Lower lobe of right lung (tissue), 2 donors: ENCODE measurements at regions not wholly inside any gene's neighbourhood (a gene's known extent, or its start where the extent isn't known, plus 50 kb on each side); places are given as distances from the start of the nearest gene placed in this dataset.
"Not testable (repeated sequence)": the region's sequence is repeated elsewhere in the genome, so short reads cannot be mapped to it uniquely, and the experiment has no call there.

Experiments used
- ATAC-seq, 2 donors: fragments of 200-7000 bp; cut with Tn5 transposase; one replicate each; pipeline ENCODE4 v1.9.1; 2020 to 2022; ENCODE audit warnings: mild to moderate bottlenecking in 2 of 2, moderate library complexity in 2 of 2
- DNase-seq: peaks from one replicate; pipeline ENCODE4 v3.0.0-alpha.2; 2020
- H3K27ac ChIP-seq: fragments of 200-600 bp; one replicate; pipeline ENCODE4 v1.8.0; 2022
- H3K27me3 ChIP-seq: fragments of 200-600 bp; one replicate; pipeline ENCODE4 v1.8.0; 2022; ENCODE audit warnings: low read depth
- H3K36me3 ChIP-seq: fragments of 200-600 bp; one replicate; pipeline ENCODE4 v1.8.0; 2022; ENCODE audit warnings: mild to moderate bottlenecking
- H3K4me1 ChIP-seq: fragments of 200-600 bp; one replicate; pipeline ENCODE4 v1.8.0; 2022
- H3K4me3 ChIP-seq: fragments of 200-600 bp; one replicate; pipeline ENCODE4 v1.8.0; 2022; ENCODE audit warnings: mild to moderate bottlenecking
- H3K9me3 ChIP-seq: fragments of 200-600 bp; one replicate; pipeline ENCODE4 v1.8.0; 2022
- CTCF ChIP-seq: fragments of 200-600 bp; IDR thresholded peaks from one replicate; pipeline ENCODE4 v1.8.0; 2022; ENCODE audit warnings: antibody characterized with exemption, mild to moderate bottlenecking
- intact Hi-C: fragments of 100-400 bp; cut with DNase I; formaldehyde crosslinking; loops from one replicate; pipeline ENCODE4 v1.11.0; 2022
- donor health status: DM: no; HTN: yes; CAD: no; lungs with severe emphysema.

GRCh38 chr21:18812308-18812707 lies 408.7 kb upstream of the TMPRSS15 start:
- Histone ChIP-seq H3K36me3 (no peaks in the 10 kb centered on the region), H3K27me3 (no peaks in the 10 kb centered on the region), H3K4me3 (no peak overlapping the region), H3K9me3 (no peaks in the 10 kb centered on the region), H3K4me1 (no peaks in the 10 kb centered on the region), H3K27ac (no peak overlapping the region)
- no peak for TF ChIP-seq CTCF
- intact Hi-C loops = no loop called here
- ATAC-seq = no peak
- no peak for DNase-seq

- no peak for ATAC-seq
- H3K4me3 ChIP-seq = no peak overlapping the region
- H3K36me3 ChIP-seq = no peaks in the 10 kb centered on the region
- DNase-seq = no peak
- no peaks in the 10 kb centered on the region for H3K4me1 ChIP-seq
- intact Hi-C loops = no loop called here
- no peaks in the 10 kb centered on the region for H3K27me3 ChIP-seq
- no peak for TF ChIP-seq CTCF
- no peaks in the 10 kb centered on the region for H3K9me3 ChIP-seq
- no peak overlapping the region for H3K27ac ChIP-seq
Observed at GRCh38 chr21:18819507-18819906, 415.9 kb upstream of the TMPRSS15 start.

GRCh38 chr21:18826562-18826961 lies 423.0 kb upstream of the TMPRSS15 start:
- ATAC-seq (no peak), DNase-seq (no peak)
- Histone ChIP-seq H3K36me3 (no peaks in the 10 kb centered on the region), H3K9me3 (no peaks in the 10 kb centered on the region), H3K4me3 (no peak overlapping the region), H3K27me3 (no peaks in the 10 kb centered on the region), H3K27ac (no peak overlapping the region), H3K4me1 (no peaks in the 10 kb centered on the region)
- intact Hi-C loops = no loop called here
- TF ChIP-seq CTCF = no peak

GRCh38 chr21:18831942-18832676 lies 428.5 kb upstream of the TMPRSS15 start:
- ATAC-seq (no peak), DNase-seq (no peak)
- Histone ChIP-seq H3K36me3 (no peaks in the 10 kb centered on the region), H3K27me3 (no peaks in the 10 kb centered on the region), H3K4me1 (no peaks in the 10 kb centered on the region), H3K4me3 (no peak overlapping the region), H3K9me3 (no peaks in the 10 kb centered on the region), H3K27ac (no peak overlapping the region)
- TF ChIP-seq CTCF = no peak
- intact Hi-C loops = no loop called here

- no peak for TF ChIP-seq CTCF
- Histone ChIP-seq H3K4me3 (no peak overlapping the region), H3K27ac (no peak overlapping the region), H3K36me3 (no peaks in the 10 kb centered on the region), H3K4me1 (no peaks in the 10 kb centered on the region), H3K9me3 (no peaks in the 10 kb centered on the region), H3K27me3 (no peaks in the 10 kb centered on the region)
- DNase-seq (no peak), ATAC-seq (peak in 1 of 2 donors; percentile 57)
- intact Hi-C loops = no loop called here
Observed at GRCh38 chr21:18832950-18833349, 429.4 kb upstream of the TMPRSS15 start.

- ATAC-seq, H3K4me1 ChIP-seq, H3K4me3 ChIP-seq, H3K36me3 ChIP-seq, DNase-seq, intact Hi-C loops, H3K9me3 ChIP-seq, H3K27me3 ChIP-seq, H3K27ac ChIP-seq: not testable (repeated sequence)
Observed at GRCh38 chr21:18834121-18834520, 430.5 kb upstream of the TMPRSS15 start.
